GM23338 (cell line): ENCODE measurements at regions not wholly inside any gene's neighbourhood (a gene's known extent, or its start where the extent isn't known, plus 50 kb on each side); places are given as distances from the start of the nearest gene placed in this dataset.
"Not testable (repeated sequence)": the region's sequence is repeated elsewhere in the genome, so short reads cannot be mapped to it uniquely, and the experiment has no call there.

Source experiments
- ATAC-seq: fragments of 200-7000 bp; cut with Tn5 transposase; 3 replicates; pipeline ENCODE4 v1.9.1; 2020
- DNase-seq: peaks from one replicate; pipeline ENCODE4 v3.0.0-alpha.2; 2015; ENCODE audit warnings: low spot score
- H2AFZ ChIP-seq: fragments of 200-600 bp; sonication (generic); 2 replicates; pipeline ENCODE4 v1.8.0; 2016; ENCODE audit warnings: antibody characterized with exemption, mild to moderate bottlenecking, moderate library complexity
- H3F3A ChIP-seq: fragments of 200-600 bp; sonication (generic); replicated peaks from 2 replicates; pipeline ENCODE4 v1.8.0; 2017; ENCODE audit warnings: antibody characterized with exemption, mixed run types, low read depth
- H3K27ac ChIP-seq: fragments of 200-600 bp; sonication (generic); 2 replicates; pipeline ENCODE4 v1.6.1; 2016; ENCODE audit warnings: low read depth
- H3K27me3 ChIP-seq: fragments of 200-600 bp; sonication (generic); 2 replicates; pipeline ENCODE4 v1.8.0; 2016; ENCODE audit warnings: mild to moderate bottlenecking, mixed run types, moderate library complexity; ENCODE audit not compliant: insufficient read depth
- H3K36me3 ChIP-seq: fragments of 200-600 bp; sonication (generic); 2 replicates; pipeline ENCODE4 v1.8.0; 2016; ENCODE audit warnings: mild to moderate bottlenecking; ENCODE audit not compliant: insufficient read depth
- H3K4me1 ChIP-seq: fragments of 200-600 bp; sonication (generic); 2 replicates; pipeline ENCODE4 v1.8.0; 2016; ENCODE audit warnings: mild to moderate bottlenecking, moderate library complexity; ENCODE audit not compliant: insufficient read depth
- H3K4me2 ChIP-seq: fragments of 200-600 bp; sonication (generic); 2 replicates; pipeline ENCODE4 v1.7.1; 2017; ENCODE audit warnings: mixed run types
- H3K4me3 ChIP-seq: fragments of 200-600 bp; sonication (generic); 2 replicates; pipeline ENCODE4 v1.6.1; 2016; ENCODE audit warnings: mixed run types
- H3K79me2 ChIP-seq: fragments of 200-600 bp; sonication (generic); replicated peaks from 2 replicates; pipeline ENCODE4 v1.8.0; 2017; ENCODE audit warnings: mild to moderate bottlenecking; ENCODE audit not compliant: insufficient read depth
- H3K9me2 ChIP-seq: fragments of 200-600 bp; sonication (generic); 2 replicates; pipeline ENCODE4 v1.8.0; 2017; ENCODE audit not compliant: insufficient read depth
- H4K20me1 ChIP-seq: fragments of 200-600 bp; sonication (generic); replicated peaks from 2 replicates; pipeline ENCODE4 v1.8.0; 2017; ENCODE audit warnings: mild to moderate bottlenecking; ENCODE audit not compliant: insufficient read depth
- H3K27ac Mint-ChIP-seq: 2 replicates; pipeline ENCODE4 v1.8.0; 2020; ENCODE audit warnings: inconsistent platforms, mild to moderate bottlenecking, moderate library complexity, mixed read lengths
- H3K27me3 Mint-ChIP-seq: 3 replicates; pipeline ENCODE4 v1.8.0; 2022; ENCODE audit warnings: low read depth, mild to moderate bottlenecking, moderate library complexity, mixed read lengths, inconsistent platforms; ENCODE audit not compliant: insufficient read depth, poor library complexity
- H3K36me3 Mint-ChIP-seq: 3 replicates; pipeline ENCODE4 v1.8.0; 2021; ENCODE audit warnings: low read depth, mild to moderate bottlenecking, inconsistent platforms, moderate library complexity, mixed read lengths
- H3K4me1 Mint-ChIP-seq: 3 replicates; pipeline ENCODE4 v1.8.0; 2020; ENCODE audit warnings: mild to moderate bottlenecking, inconsistent platforms, mixed read lengths
- H3K4me3 Mint-ChIP-seq: 3 replicates; pipeline ENCODE4 v1.8.0; 2021; ENCODE audit warnings: moderate library complexity, mild to moderate bottlenecking, inconsistent platforms, mixed read lengths
- H3K9me3 Mint-ChIP-seq: 3 replicates; pipeline ENCODE4 v1.8.0; 2020; ENCODE audit warnings: moderate library complexity, mild to moderate bottlenecking, inconsistent platforms, mixed read lengths
- CREB1 ChIP-seq: fragments of 250-450 bp; sonication (Bioruptor Pico); IDR thresholded peaks from 2 replicates; pipeline ENCODE4 v1.5.0; 2020; ENCODE audit warnings: low read depth, mild to moderate bottlenecking, moderate library complexity
- EZH2 ChIP-seq: fragments of 200-600 bp; sonication (generic); IDR thresholded peaks from one replicate; pipeline ENCODE4 v1.8.0; 2017; ENCODE audit warnings: antibody characterized with exemption, mild to moderate bottlenecking, low read depth; ENCODE audit not compliant: unreplicated experiment
- NANOG ChIP-seq: IDR thresholded peaks from 2 replicates; pipeline ENCODE4 v1.6.1; 2016; ENCODE audit warnings: antibody characterized with exemption, borderline replicate concordance
- POLR2AphosphoS5 ChIP-seq: IDR thresholded peaks from 2 replicates; pipeline ENCODE4 v1.6.1; 2016; ENCODE audit warnings: antibody characterized with exemption, low read depth
- STAT1 ChIP-seq: IDR thresholded peaks from one replicate; pipeline ENCODE4 v1.6.1; 2016; ENCODE audit warnings: antibody characterized with exemption; ENCODE audit not compliant: unreplicated experiment
- ZNF114 ChIP-seq: fragments of 250-450 bp; sonication (Bioruptor Pico); IDR thresholded peaks from 2 replicates; pipeline ENCODE4 v1.5.0; 2020; ENCODE audit warnings: mild to moderate bottlenecking, moderate library complexity
- ZNF331 ChIP-seq: fragments of 250-450 bp; sonication (Bioruptor Pico); IDR thresholded peaks from 2 replicates; pipeline ENCODE4 v1.5.0; 2020; ENCODE audit warnings: low read depth, mild to moderate bottlenecking, moderate library complexity
- TF ChIP-seq, protein P1 (sequence below): IDR thresholded peaks from 2 replicates; pipeline ENCODE4 v1.6.1; 2016; ENCODE audit warnings: antibody characterized with exemption
- TF ChIP-seq, protein P2 (sequence below), 2 experiments: fragments of 200-600 bp in 1 of 2; sonication (generic) in 1 of 2; conservative IDR thresholded peaks; 2 replicates each; pipeline versions ENCODE4 v1.5.1 to v1.6.1; 2016 to 2017; ENCODE audit warnings: antibody characterized with exemption in 2 of 2, low read depth in 2 of 2, mild to moderate bottlenecking in 2 of 2, moderate library complexity in 1 of 2
- TF ChIP-seq, protein P3 (sequence below): fragments of 250-450 bp; sonication (Bioruptor Pico); IDR thresholded peaks from 2 replicates; pipeline ENCODE4 v1.5.0; 2020; ENCODE audit warnings: mild to moderate bottlenecking, moderate library complexity

DNA sequence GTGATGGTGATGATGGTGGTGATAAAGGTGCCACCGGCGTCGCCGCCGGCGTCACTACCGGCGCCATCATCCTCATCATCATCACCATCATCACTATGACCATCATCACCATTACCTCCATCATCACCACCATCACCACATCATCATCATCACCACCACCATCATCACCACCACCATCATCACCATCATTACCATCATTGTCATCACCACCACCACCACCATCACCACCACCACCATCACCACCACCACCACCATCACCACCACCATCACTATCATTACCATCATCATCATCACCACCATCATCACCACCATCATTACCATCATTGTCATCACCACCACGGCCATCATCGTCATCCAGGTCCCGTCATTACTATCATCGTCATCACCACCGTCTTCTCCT is 179.7 kb downstream of the NPIPB11 start:
- Mint-ChIP-seq H3K4me3 (no peak overlapping the region), H3K36me3 (0 out of 3 replicates have a peak, but pooled peaks cover 4% of the 10 kb centered on the region), H3K27me3 (peaks cover 5% of the 10 kb centered on the region), H3K27ac (no peak overlapping the region), H3K4me1 (peaks cover 4% of the 10 kb centered on the region; the same call in 2 of the 3 replicates), H3K9me3 (peaks cover 20% of the 10 kb centered on the region)
- no peak overlapping the region for H2AFZ ChIP-seq
- H3K27me3 ChIP-seq: no peaks in the 10 kb centered on the region
- TF ChIP-seq, protein P1, sequence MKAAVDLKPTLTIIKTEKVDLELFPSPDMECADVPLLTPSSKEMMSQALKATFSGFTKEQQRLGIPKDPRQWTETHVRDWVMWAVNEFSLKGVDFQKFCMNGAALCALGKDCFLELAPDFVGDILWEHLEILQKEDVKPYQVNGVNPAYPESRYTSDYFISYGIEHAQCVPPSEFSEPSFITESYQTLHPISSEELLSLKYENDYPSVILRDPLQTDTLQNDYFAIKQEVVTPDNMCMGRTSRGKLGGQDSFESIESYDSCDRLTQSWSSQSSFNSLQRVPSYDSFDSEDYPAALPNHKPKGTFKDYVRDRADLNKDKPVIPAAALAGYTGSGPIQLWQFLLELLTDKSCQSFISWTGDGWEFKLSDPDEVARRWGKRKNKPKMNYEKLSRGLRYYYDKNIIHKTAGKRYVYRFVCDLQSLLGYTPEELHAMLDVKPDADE: no peak
- TF ChIP-seq NANOG: no peak
- TF ChIP-seq, protein P2, sequence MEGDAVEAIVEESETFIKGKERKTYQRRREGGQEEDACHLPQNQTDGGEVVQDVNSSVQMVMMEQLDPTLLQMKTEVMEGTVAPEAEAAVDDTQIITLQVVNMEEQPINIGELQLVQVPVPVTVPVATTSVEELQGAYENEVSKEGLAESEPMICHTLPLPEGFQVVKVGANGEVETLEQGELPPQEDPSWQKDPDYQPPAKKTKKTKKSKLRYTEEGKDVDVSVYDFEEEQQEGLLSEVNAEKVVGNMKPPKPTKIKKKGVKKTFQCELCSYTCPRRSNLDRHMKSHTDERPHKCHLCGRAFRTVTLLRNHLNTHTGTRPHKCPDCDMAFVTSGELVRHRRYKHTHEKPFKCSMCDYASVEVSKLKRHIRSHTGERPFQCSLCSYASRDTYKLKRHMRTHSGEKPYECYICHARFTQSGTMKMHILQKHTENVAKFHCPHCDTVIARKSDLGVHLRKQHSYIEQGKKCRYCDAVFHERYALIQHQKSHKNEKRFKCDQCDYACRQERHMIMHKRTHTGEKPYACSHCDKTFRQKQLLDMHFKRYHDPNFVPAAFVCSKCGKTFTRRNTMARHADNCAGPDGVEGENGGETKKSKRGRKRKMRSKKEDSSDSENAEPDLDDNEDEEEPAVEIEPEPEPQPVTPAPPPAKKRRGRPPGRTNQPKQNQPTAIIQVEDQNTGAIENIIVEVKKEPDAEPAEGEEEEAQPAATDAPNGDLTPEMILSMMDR (conservative IDR thresholded peaks at IDR 0.05; ENCODE audit: low read depth in 2 of 2): no peak
- TF ChIP-seq EZH2: no peak
- no peak for TF ChIP-seq ZNF331 (CRISPR knock-in tag)
- no peak for TF ChIP-seq STAT1
- TF ChIP-seq POLR2AphosphoS5: no peak
- no peak for TF ChIP-seq ZNF114
- TF ChIP-seq, protein P3, sequence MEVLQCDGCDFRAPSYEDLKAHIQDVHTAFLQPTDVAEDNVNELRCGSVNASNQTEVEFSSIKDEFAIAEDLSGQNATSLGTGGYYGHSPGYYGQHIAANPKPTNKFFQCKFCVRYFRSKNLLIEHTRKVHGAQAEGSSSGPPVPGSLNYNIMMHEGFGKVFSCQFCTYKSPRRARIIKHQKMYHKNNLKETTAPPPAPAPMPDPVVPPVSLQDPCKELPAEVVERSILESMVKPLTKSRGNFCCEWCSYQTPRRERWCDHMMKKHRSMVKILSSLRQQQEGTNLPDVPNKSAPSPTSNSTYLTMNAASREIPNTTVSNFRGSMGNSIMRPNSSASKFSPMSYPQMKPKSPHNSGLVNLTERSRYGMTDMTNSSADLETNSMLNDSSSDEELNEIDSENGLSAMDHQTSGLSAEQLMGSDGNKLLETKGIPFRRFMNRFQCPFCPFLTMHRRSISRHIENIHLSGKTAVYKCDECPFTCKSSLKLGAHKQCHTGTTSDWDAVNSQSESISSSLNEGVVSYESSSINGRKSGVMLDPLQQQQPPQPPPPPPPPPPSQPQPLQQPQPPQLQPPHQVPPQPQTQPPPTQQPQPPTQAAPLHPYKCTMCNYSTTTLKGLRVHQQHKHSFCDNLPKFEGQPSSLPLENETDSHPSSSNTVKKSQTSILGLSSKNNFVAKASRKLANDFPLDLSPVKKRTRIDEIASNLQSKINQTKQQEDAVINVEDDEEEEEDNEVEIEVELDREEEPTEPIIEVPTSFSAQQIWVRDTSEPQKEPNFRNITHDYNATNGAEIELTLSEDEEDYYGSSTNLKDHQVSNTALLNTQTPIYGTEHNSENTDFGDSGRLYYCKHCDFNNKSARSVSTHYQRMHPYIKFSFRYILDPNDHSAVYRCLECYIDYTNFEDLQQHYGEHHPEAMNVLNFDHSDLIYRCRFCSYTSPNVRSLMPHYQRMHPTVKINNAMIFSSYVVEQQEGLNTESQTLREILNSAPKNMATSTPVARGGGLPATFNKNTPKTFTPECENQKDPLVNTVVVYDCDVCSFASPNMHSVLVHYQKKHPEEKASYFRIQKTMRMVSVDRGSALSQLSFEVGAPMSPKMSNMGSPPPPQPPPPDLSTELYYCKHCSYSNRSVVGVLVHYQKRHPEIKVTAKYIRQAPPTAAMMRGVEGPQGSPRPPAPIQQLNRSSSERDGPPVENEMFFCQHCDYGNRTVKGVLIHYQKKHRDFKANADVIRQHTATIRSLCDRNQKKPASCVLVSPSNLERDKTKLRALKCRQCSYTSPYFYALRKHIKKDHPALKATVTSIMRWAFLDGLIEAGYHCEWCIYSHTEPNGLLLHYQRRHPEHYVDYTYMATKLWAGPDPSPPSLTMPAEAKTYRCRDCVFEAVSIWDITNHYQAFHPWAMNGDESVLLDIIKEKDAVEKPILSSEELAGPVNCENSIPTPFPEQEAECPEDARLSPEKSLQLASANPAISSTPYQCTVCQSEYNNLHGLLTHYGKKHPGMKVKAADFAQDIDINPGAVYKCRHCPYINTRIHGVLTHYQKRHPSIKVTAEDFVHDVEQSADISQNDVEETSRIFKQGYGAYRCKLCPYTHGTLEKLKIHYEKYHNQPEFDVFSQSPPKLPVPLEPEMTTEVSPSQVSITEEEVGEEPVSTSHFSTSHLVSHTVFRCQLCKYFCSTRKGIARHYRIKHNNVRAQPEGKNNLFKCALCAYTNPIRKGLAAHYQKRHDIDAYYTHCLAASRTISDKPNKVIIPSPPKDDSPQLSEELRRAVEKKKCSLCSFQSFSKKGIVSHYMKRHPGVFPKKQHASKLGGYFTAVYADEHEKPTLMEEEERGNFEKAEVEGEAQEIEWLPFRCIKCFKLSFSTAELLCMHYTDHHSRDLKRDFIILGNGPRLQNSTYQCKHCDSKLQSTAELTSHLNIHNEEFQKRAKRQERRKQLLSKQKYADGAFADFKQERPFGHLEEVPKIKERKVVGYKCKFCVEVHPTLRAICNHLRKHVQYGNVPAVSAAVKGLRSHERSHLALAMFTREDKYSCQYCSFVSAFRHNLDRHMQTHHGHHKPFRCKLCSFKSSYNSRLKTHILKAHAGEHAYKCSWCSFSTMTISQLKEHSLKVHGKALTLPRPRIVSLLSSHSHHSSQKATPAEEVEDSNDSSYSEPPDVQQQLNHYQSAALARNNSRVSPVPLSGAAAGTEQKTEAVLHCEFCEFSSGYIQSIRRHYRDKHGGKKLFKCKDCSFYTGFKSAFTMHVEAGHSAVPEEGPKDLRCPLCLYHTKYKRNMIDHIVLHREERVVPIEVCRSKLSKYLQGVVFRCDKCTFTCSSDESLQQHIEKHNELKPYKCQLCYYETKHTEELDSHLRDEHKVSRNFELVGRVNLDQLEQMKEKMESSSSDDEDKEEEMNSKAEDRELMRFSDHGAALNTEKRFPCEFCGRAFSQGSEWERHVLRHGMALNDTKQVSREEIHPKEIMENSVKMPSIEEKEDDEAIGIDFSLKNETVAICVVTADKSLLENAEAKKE (CRISPR knock-in tag): no peak
- no peak for TF ChIP-seq CREB1 (CRISPR knock-in tag)
- H3K79me2 ChIP-seq: no peaks in the 10 kb centered on the region
- H3K4me3 ChIP-seq: no peak overlapping the region
- no peaks in the 10 kb centered on the region for H3K4me1 ChIP-seq
- no peaks in the 10 kb centered on the region for H3F3A ChIP-seq
- H3K27ac ChIP-seq: no peak overlapping the region
- H4K20me1 ChIP-seq: no peaks in the 10 kb centered on the region
- no peak overlapping the region for H3K4me2 ChIP-seq
- DNase-seq (no peak), ATAC-seq (no peak)
- H3K36me3 ChIP-seq: no peaks in the 10 kb centered on the region
- no peaks in the 10 kb centered on the region for H3K9me2 ChIP-seq

DNA sequence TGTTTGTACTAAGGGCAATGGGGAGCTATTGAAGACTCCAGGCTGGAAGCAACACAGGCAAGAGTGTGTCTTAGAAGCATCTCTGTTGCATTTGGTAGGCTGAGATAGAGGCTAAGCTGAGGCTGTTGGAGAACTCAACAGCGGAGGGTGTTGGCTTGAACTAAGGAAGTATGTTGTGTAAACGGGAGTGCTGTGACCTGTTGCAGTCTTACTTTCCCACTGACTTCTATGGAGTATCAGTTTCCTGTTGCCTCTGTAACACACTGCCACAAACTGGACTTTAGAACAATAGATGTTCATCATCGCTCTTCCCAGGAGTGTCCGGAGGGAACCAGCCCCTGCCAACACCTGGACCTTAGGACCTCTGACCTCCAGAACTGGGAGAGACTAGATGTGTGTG is 181.8 kb downstream of the NPIPB11 start:
- ATAC-seq, H3K36me3 Mint-ChIP-seq, H3K4me1 Mint-ChIP-seq: not testable (repeated sequence)

DNA sequence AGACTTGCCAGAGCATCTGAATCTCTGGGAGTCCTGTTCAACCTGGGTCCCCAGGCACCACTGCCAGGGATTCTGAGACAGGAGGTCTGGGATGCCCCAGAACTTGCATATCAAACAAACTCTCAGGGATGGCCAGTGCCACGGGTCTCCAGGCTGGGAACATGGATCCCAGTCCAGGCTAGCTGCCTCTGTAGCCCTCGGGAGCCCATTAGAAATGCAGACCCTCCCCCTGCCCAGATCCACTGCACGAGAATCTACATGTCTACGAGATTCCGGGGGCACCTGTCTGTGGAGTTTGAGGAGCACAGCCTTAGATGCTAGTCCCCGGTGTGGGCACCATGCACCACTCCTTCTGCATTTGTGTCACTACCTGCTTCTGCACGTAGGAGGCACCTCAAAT is 183.9 kb downstream of the NPIPB11 start:
- H3K4me1 Mint-ChIP-seq, ATAC-seq: not testable (repeated sequence)
- H3K36me3 Mint-ChIP-seq: peaks cover 10% of the 10 kb centered on the region; the same call in 1 of the 3 replicates

More for the DNA sequence above, 181.8 kb downstream of the NPIPB11 start:
- DNase-seq, H3K4me3 Mint-ChIP-seq, H3K27ac Mint-ChIP-seq, H3K4me1 ChIP-seq, H3K36me3 ChIP-seq, H3K27ac ChIP-seq, H3K27me3 Mint-ChIP-seq, H3K27me3 ChIP-seq, H3K4me3 ChIP-seq, H4K20me1 ChIP-seq, H2AFZ ChIP-seq, H3K9me2 ChIP-seq, H3F3A ChIP-seq, H3K79me2 ChIP-seq, H3K4me2 ChIP-seq: not testable (repeated sequence)
- peaks cover 21% of the 10 kb centered on the region for H3K9me3 Mint-ChIP-seq

More for the DNA sequence above, 183.9 kb downstream of the NPIPB11 start:
- DNase-seq, H3K4me3 Mint-ChIP-seq, H3K27me3 Mint-ChIP-seq, H3K27ac Mint-ChIP-seq, H3K27ac ChIP-seq, H3K4me2 ChIP-seq, H2AFZ ChIP-seq, H3K79me2 ChIP-seq, H3K9me2 ChIP-seq, H3K27me3 ChIP-seq, H3K4me1 ChIP-seq, H4K20me1 ChIP-seq, H3K4me3 ChIP-seq, H3K36me3 ChIP-seq, H3F3A ChIP-seq: not testable (repeated sequence)
- peaks cover 30% of the 10 kb centered on the region for H3K9me3 Mint-ChIP-seq
